Mesothelial cell of epicardium (in vitro differentiated cells): ENCODE measurements at regions not wholly inside any gene's neighbourhood (a gene's known extent, or its start where the extent isn't known, plus 50 kb on each side); places are given as distances from the start of the nearest gene placed in this dataset.

ENCODE experiments used
- DNase-seq, 2 experiments: peaks; one replicate each; pipeline ENCODE4 v3.0.0; 2021; ENCODE audit warnings: low spot score in 2 of 2; ENCODE audit not compliant: unreplicated experiment in 2 of 2
- H3K27ac Mint-ChIP-seq: 2 replicates; pipeline ENCODE4 v1.8.0; 2021; ENCODE audit warnings: mixed read lengths
- H3K27me3 Mint-ChIP-seq: 2 replicates; pipeline ENCODE4 v1.8.0; 2021; ENCODE audit warnings: low read depth, mixed read lengths
- H3K36me3 Mint-ChIP-seq: 2 replicates; pipeline ENCODE4 v1.8.0; 2021; ENCODE audit warnings: mixed read lengths
- H3K4me1 Mint-ChIP-seq: 2 replicates; pipeline ENCODE4 v1.8.0; 2021; ENCODE audit warnings: mixed read lengths
- H3K4me3 Mint-ChIP-seq: 2 replicates; pipeline ENCODE4 v1.8.0; 2021; ENCODE audit warnings: mild to moderate bottlenecking, moderate library complexity, mixed read lengths
- H3K9me3 Mint-ChIP-seq: 2 replicates; pipeline ENCODE4 v1.8.0; 2021; ENCODE audit warnings: mixed read lengths
- CTCF ChIP-seq: fragments of 200-600 bp; sonication (generic); IDR thresholded peaks from one replicate; pipeline ENCODE4 v1.5.0; 2021; ENCODE audit warnings: antibody characterized with exemption; ENCODE audit not compliant: unreplicated experiment

GRCh38 chr5:143571642-143572624 lies 168.4 kb upstream of the NR3C1 start:
- Mint-ChIP-seq H3K27ac (no peak overlapping the region), H3K9me3 (no peaks in the 10 kb centered on the region), H3K4me1 (peaks cover 51% of the 10 kb centered on the region), H3K27me3 (no peaks in the 10 kb centered on the region), H3K36me3 (no peaks in the 10 kb centered on the region), H3K4me3 (no peak overlapping the region)
- no peak for TF ChIP-seq CTCF
- DNase-seq = no peak

GRCh38 chr5:143570989-143571388 lies 167.5 kb upstream of the NR3C1 start:
- no peak for DNase-seq
- no peak for TF ChIP-seq CTCF
- no peak overlapping the region for H3K4me3 Mint-ChIP-seq
- no peaks in the 10 kb centered on the region for H3K36me3 Mint-ChIP-seq
- H3K9me3 Mint-ChIP-seq = no peaks in the 10 kb centered on the region
- no peaks in the 10 kb centered on the region for H3K27me3 Mint-ChIP-seq
- H3K4me1 Mint-ChIP-seq = peaks cover 43% of the 10 kb centered on the region
- no peak overlapping the region for H3K27ac Mint-ChIP-seq

GRCh38 chr5:143569722-143570567 lies 166.5 kb upstream of the NR3C1 start:
- no peak overlapping the region for H3K4me3 Mint-ChIP-seq
- H3K4me1 Mint-ChIP-seq = peaks cover 32% of the 10 kb centered on the region
- no peaks in the 10 kb centered on the region for H3K27me3 Mint-ChIP-seq
- H3K27ac Mint-ChIP-seq = no peak overlapping the region
- no peak for TF ChIP-seq CTCF
- DNase-seq = no peak
- no peaks in the 10 kb centered on the region for H3K9me3 Mint-ChIP-seq
- no peaks in the 10 kb centered on the region for H3K36me3 Mint-ChIP-seq

- no peak overlapping the region for H3K4me3 Mint-ChIP-seq
- H3K27me3 Mint-ChIP-seq = no peaks in the 10 kb centered on the region
Observed at GRCh38 chr5:143569213-143569701, 165.8 kb upstream of the NR3C1 start.

More at GRCh38 chr5:143569213-143569701, 165.8 kb upstream of the NR3C1 start:
- H3K4me1 Mint-ChIP-seq = peaks cover 30% of the 10 kb centered on the region
- no peak for DNase-seq
- TF ChIP-seq CTCF = no peak
- no peaks in the 10 kb centered on the region for H3K9me3 Mint-ChIP-seq
- no peaks in the 10 kb centered on the region for H3K36me3 Mint-ChIP-seq
- H3K27ac Mint-ChIP-seq = no peak overlapping the region
